Mesendoderm (in vitro differentiated cells): ENCODE measurements at regions not wholly inside any gene's neighbourhood (a gene's known extent, or its start where the extent isn't known, plus 50 kb on each side); places are given as distances from the start of the nearest gene placed in this dataset.

Experiments
- DNase-seq: peaks from one replicate; pipeline ENCODE4 v3.0.0; 2013
- H2AK5ac ChIP-seq: 2 replicates; pipeline ENCODE4 v1.6.1; 2013; ENCODE audit warnings: low read length, inconsistent platforms
- H2BK120ac ChIP-seq: 2 replicates; pipeline ENCODE4 v1.6.1; 2013; ENCODE audit warnings: low read depth, mild to moderate bottlenecking, low read length, moderate library complexity, mixed read lengths
- H2BK15ac ChIP-seq: replicated peaks from 2 replicates; pipeline ENCODE4 v1.6.1; 2013; ENCODE audit warnings: low read depth, mild to moderate bottlenecking, moderate library complexity
- H2BK5ac ChIP-seq: 2 replicates; pipeline ENCODE4 v1.6.1; 2013; ENCODE audit warnings: low read length, inconsistent platforms
- H3K18ac ChIP-seq: 2 replicates; pipeline ENCODE4 v1.6.1; 2013; ENCODE audit warnings: mild to moderate bottlenecking, low read length, mixed read lengths
- H3K23ac ChIP-seq: one replicate; pipeline ENCODE4 v1.6.1; 2013; ENCODE audit warnings: low read length
- H3K27ac ChIP-seq: 2 replicates; pipeline ENCODE4 v1.5.1; 2013; ENCODE audit warnings: low read depth, mild to moderate bottlenecking, inconsistent platforms, low read length, moderate library complexity
- H3K27me3 ChIP-seq: 2 replicates; pipeline ENCODE4 v1.6.1; 2013; ENCODE audit warnings: low read length, control low read depth, mild to moderate bottlenecking, inconsistent platforms; ENCODE audit not compliant: insufficient read depth, poor library complexity
- H3K36me3 ChIP-seq: 2 replicates; pipeline ENCODE4 v1.6.1; 2013; ENCODE audit warnings: low read length, inconsistent platforms; ENCODE audit not compliant: control insufficient read depth, insufficient read depth
- H3K4ac ChIP-seq: one replicate; pipeline ENCODE4 v1.6.1; 2013; ENCODE audit warnings: low read depth, mild to moderate bottlenecking, low read length, moderate library complexity
- H3K4me1 ChIP-seq: 2 replicates; pipeline ENCODE4 v1.6.1; 2013; ENCODE audit warnings: low read depth, low read length, inconsistent platforms; ENCODE audit not compliant: control insufficient read depth
- H3K4me2 ChIP-seq: 2 replicates; pipeline ENCODE4 v1.6.1; 2013; ENCODE audit warnings: low read length
- H3K4me3 ChIP-seq: 2 replicates; pipeline ENCODE4 v1.5.1; 2013; ENCODE audit warnings: mild to moderate bottlenecking, low read length
- H3K56ac ChIP-seq: one replicate; pipeline ENCODE4 v1.6.1; 2013; ENCODE audit warnings: low read length
- H3K79me1 ChIP-seq: 2 replicates; pipeline ENCODE4 v1.6.1; 2013; ENCODE audit warnings: low read length, inconsistent platforms
- H3K79me2 ChIP-seq: 2 replicates; pipeline ENCODE4 v1.6.1; 2013; ENCODE audit warnings: mild to moderate bottlenecking, low read length; ENCODE audit not compliant: control insufficient read depth, insufficient read depth
- H3K9ac ChIP-seq: 2 replicates; pipeline ENCODE4 v1.6.1; 2013; ENCODE audit warnings: low read length, inconsistent platforms
- H4K5ac ChIP-seq: one replicate; pipeline ENCODE4 v1.6.1; 2013; ENCODE audit warnings: low read length
- H4K8ac ChIP-seq: one replicate; pipeline ENCODE4 v1.6.1; 2013; ENCODE audit warnings: low read depth, mild to moderate bottlenecking, control low read depth, low read length, moderate library complexity
- whole genome bisulfite sequencing: extraction: QIAGEN DNeasy Blood & Tissue Kit; methylation state at CpG from one replicate; pipeline ENCODE4 v1.1.7; 2013; ENCODE audit warnings: low lambda C conversion rate, missing lambda C conversion rate; ENCODE audit not compliant: insufficient coverage; ENCODE audit errors: extremely low coverage; 5-methylcytosine and 5-hydroxymethylcytosine counted together

- Histone ChIP-seq H2BK15ac (no peak overlapping the region), H3K9ac (no peak overlapping the region), H3K27me3 (no peaks in the 10 kb centered on the region), H3K23ac (no peak overlapping the region), H3K4ac (no peak overlapping the region), H3K18ac (no peak overlapping the region), H3K79me2 (no peaks in the 10 kb centered on the region), H3K36me3 (no peaks in the 10 kb centered on the region), H2AK5ac (no peak overlapping the region), H3K56ac (no peak overlapping the region), H2BK120ac (no peak overlapping the region), H3K4me3 (no peak overlapping the region), H3K4me2 (no peak overlapping the region), H3K27ac (no peak overlapping the region), H2BK5ac (no peak overlapping the region), H3K4me1 (no peaks in the 10 kb centered on the region), H3K79me1 (no peaks in the 10 kb centered on the region), H4K5ac (no peak overlapping the region), H4K8ac (no peak overlapping the region)
- no peak for DNase-seq
- no CpG with 5 or more reads among the region's 6 CpGs for WGBS
Measured at GRCh38 chr7:35353481-35353880, 99.6 kb upstream of the TBX20 start.

- Histone ChIP-seq H3K27me3 (no peaks in the 10 kb centered on the region), H3K18ac (no peak overlapping the region), H3K4me2 (no peak overlapping the region), H3K23ac (no peak overlapping the region), H3K4me3 (no peak overlapping the region), H3K4me1 (no peaks in the 10 kb centered on the region), H4K8ac (no peak overlapping the region), H3K36me3 (no peaks in the 10 kb centered on the region), H4K5ac (no peak overlapping the region), H3K56ac (no peak overlapping the region), H3K9ac (no peak overlapping the region), H2BK120ac (no peak overlapping the region), H3K79me2 (no peaks in the 10 kb centered on the region), H2AK5ac (no peak overlapping the region), H3K4ac (no peak overlapping the region), H2BK15ac (no peak overlapping the region), H2BK5ac (no peak overlapping the region), H3K79me1 (no peaks in the 10 kb centered on the region), H3K27ac (no peak overlapping the region)
- DNase-seq = no peak
- no CpG with 5 or more reads among the region's 4 CpGs for WGBS
Measured at GRCh38 chr7:35351466-35351865, 97.6 kb upstream of the TBX20 start.

GRCh38 chr7:35348611-35349400, 94.9 kb upstream of the TBX20 start:
- H3K9ac ChIP-seq = no peak overlapping the region
- no peak overlapping the region for H3K4ac ChIP-seq
- WGBS = no CpG with 5 or more reads among the region's 10 CpGs

GRCh38 chr7:35342786-35343185, 88.9 kb upstream of the TBX20 start:
- H3K4me3 ChIP-seq = no peak overlapping the region
- no peak overlapping the region for H2BK15ac ChIP-seq
- H3K79me2 ChIP-seq = no peaks in the 10 kb centered on the region
- H2AK5ac ChIP-seq = no peak overlapping the region
- WGBS = no CpG with 5 or more reads among the region's 3 CpGs
- H2BK120ac ChIP-seq = no peak overlapping the region
- no peaks in the 10 kb centered on the region for H3K79me1 ChIP-seq
- no peak overlapping the region for H2BK5ac ChIP-seq
- no peaks in the 10 kb centered on the region for H3K27me3 ChIP-seq
- no peak overlapping the region for H3K27ac ChIP-seq
- no peak overlapping the region for H3K9ac ChIP-seq
- H3K36me3 ChIP-seq = no peaks in the 10 kb centered on the region
- no peak overlapping the region for H4K8ac ChIP-seq
- no peak overlapping the region for H3K23ac ChIP-seq
- no peak for DNase-seq
- H3K4ac ChIP-seq = no peak overlapping the region
- no peaks in the 10 kb centered on the region for H3K4me1 ChIP-seq
- H3K4me2 ChIP-seq = no peak overlapping the region
- no peak overlapping the region for H4K5ac ChIP-seq
- H3K18ac ChIP-seq = no peak overlapping the region
- no peak overlapping the region for H3K56ac ChIP-seq

More at GRCh38 chr7:35348611-35349400, 94.9 kb upstream of the TBX20 start:
- Histone ChIP-seq H2BK15ac (no peak overlapping the region), H3K4me3 (no peak overlapping the region), H3K27ac (no peak overlapping the region), H2BK120ac (no peak overlapping the region), H4K5ac (no peak overlapping the region), H2BK5ac (no peak overlapping the region), H3K4me1 (no peaks in the 10 kb centered on the region), H3K18ac (no peak overlapping the region), H3K79me1 (no peaks in the 10 kb centered on the region), H3K23ac (no peak overlapping the region), H3K4me2 (no peak overlapping the region), H3K79me2 (no peaks in the 10 kb centered on the region), H3K56ac (no peak overlapping the region), H4K8ac (no peak overlapping the region), H3K36me3 (no peaks in the 10 kb centered on the region), H3K27me3 (no peaks in the 10 kb centered on the region), H2AK5ac (no peak overlapping the region)
- no peak for DNase-seq

- Histone ChIP-seq H4K5ac (no peak overlapping the region), H3K18ac (no peak overlapping the region), H3K27me3 (no peaks in the 10 kb centered on the region), H2BK120ac (no peak overlapping the region), H3K4me2 (no peak overlapping the region), H3K79me2 (no peaks in the 10 kb centered on the region), H3K4me1 (no peaks in the 10 kb centered on the region), H3K56ac (no peak overlapping the region), H2BK15ac (no peak overlapping the region), H3K4ac (no peak overlapping the region), H3K27ac (no peak overlapping the region), H3K23ac (no peak overlapping the region), H3K79me1 (no peaks in the 10 kb centered on the region), H3K36me3 (no peaks in the 10 kb centered on the region), H2BK5ac (no peak overlapping the region), H4K8ac (no peak overlapping the region), H3K4me3 (no peak overlapping the region), H2AK5ac (no peak overlapping the region), H3K9ac (no peak overlapping the region)
- DNase-seq = no peak
- WGBS = no CpG with 5 or more reads among the region's 6 CpGs
Measured at GRCh38 chr7:35339811-35340210, 85.9 kb upstream of the TBX20 start.

GRCh38 chr7:35336444-35336843, 82.5 kb upstream of the TBX20 start:
- no peak overlapping the region for H2AK5ac ChIP-seq
- no peaks in the 10 kb centered on the region for H3K27me3 ChIP-seq
- H3K79me1 ChIP-seq = no peaks in the 10 kb centered on the region
- H3K4me3 ChIP-seq = no peak overlapping the region
- H3K4me1 ChIP-seq = peaks cover 2% of the 10 kb centered on the region
- H2BK5ac ChIP-seq = no peak overlapping the region
- no CpG with 5 or more reads among the region's 6 CpGs for WGBS
- no peak overlapping the region for H4K8ac ChIP-seq
- H3K79me2 ChIP-seq = no peaks in the 10 kb centered on the region
- H3K56ac ChIP-seq = no peak overlapping the region
- H3K36me3 ChIP-seq = no peaks in the 10 kb centered on the region
- H2BK15ac ChIP-seq = no peak overlapping the region
- H3K9ac ChIP-seq = no peak overlapping the region
- H2BK120ac ChIP-seq = no peak overlapping the region
- H3K4me2 ChIP-seq = no peak overlapping the region
- DNase-seq = peak; percentile 36
- no peak overlapping the region for H4K5ac ChIP-seq
- no peak overlapping the region for H3K4ac ChIP-seq
- no peak overlapping the region for H3K27ac ChIP-seq
- H3K23ac ChIP-seq = no peak overlapping the region
- H3K18ac ChIP-seq = no peak overlapping the region
